NB4 (cell line): ENCODE measurements at regions not wholly inside any gene's neighbourhood (a gene's known extent, or its start where the extent isn't known, plus 50 kb on each side); places are given as distances from the start of the nearest gene placed in this dataset.

Source experiments
- POLR2A ChIP-seq: IDR thresholded peaks from 2 replicates; pipeline ENCODE4 v1.6.1; 2011; ENCODE audit warnings: mild to moderate bottlenecking; ENCODE audit not compliant: insufficient read length; ENCODE audit errors: extremely low read depth
- TF ChIP-seq, protein P1 (sequence below): IDR thresholded peaks from one replicate; pipeline ENCODE4 v1.5.1; 2012; ENCODE audit warnings: low read depth, low read length

DNA sequence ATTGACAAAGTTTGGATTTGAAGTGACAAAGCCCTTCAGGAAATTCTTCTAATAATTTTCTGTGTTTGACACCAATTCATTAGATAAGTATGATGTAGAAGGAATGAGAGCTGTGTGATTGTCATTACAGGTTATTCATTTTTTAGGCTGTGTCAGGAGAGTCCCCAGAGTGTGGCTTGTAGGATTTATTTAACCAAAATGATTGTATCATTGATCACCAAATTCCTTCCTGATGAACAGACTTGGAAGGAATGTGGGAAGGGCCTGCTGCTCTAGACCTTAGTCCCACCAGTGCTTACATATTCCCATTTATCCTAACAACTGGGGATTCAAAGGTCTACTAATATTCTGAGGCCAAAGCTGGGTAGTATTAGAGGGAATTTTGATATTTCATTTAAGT is 383.3 kb upstream of the KAZN start:
- TF ChIP-seq, protein P1, sequence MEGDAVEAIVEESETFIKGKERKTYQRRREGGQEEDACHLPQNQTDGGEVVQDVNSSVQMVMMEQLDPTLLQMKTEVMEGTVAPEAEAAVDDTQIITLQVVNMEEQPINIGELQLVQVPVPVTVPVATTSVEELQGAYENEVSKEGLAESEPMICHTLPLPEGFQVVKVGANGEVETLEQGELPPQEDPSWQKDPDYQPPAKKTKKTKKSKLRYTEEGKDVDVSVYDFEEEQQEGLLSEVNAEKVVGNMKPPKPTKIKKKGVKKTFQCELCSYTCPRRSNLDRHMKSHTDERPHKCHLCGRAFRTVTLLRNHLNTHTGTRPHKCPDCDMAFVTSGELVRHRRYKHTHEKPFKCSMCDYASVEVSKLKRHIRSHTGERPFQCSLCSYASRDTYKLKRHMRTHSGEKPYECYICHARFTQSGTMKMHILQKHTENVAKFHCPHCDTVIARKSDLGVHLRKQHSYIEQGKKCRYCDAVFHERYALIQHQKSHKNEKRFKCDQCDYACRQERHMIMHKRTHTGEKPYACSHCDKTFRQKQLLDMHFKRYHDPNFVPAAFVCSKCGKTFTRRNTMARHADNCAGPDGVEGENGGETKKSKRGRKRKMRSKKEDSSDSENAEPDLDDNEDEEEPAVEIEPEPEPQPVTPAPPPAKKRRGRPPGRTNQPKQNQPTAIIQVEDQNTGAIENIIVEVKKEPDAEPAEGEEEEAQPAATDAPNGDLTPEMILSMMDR: no peak
- no peak for TF ChIP-seq POLR2A
